ENCODE measurements at regions not wholly inside any gene's neighbourhood (a gene's known extent, or its start where the extent isn't known, plus 50 kb on each side); places are given as distances from the start of the nearest gene placed in this dataset.

- TF ChIP-seq POLR2A (IDR thresholded peaks at IDR 0.05) (no peak), CTCF (IDR thresholded peaks at IDR 0.05 in 4 of 5, conservative IDR thresholded peaks at IDR 0.05 in 1 of 5) (no peak)
Measured at GRCh38 chr6:8670792-8671191, 235.4 kb upstream of the SLC35B3 start.

Data from gastrocnemius medialis (tissue), 4 donors.